ENCODE measurements at regions not wholly inside any gene's neighbourhood (a gene's known extent, or its start where the extent isn't known, plus 50 kb on each side); places are given as distances from the start of the nearest gene placed in this dataset.

- TF ChIP-seq CTCF (IDR thresholded peaks at IDR 0.05; ENCODE audit: low read length) (no peak), EZH2 (IDR thresholded peaks at IDR 0.05; ENCODE audit: borderline replicate concordance, low read length) (no peak)
These were observed 200.2 kb downstream of the CLCN4 start for GRCh38 chrX:10356979-10357378.
